ENCODE measurements at regions not wholly inside any gene's neighbourhood (a gene's known extent, or its start where the extent isn't known, plus 50 kb on each side); places are given as distances from the start of the nearest gene placed in this dataset.
"Not testable (repeated sequence)": the region's sequence is repeated elsewhere in the genome, so short reads cannot be mapped to it uniquely, and the experiment has no call there.

DNA sequence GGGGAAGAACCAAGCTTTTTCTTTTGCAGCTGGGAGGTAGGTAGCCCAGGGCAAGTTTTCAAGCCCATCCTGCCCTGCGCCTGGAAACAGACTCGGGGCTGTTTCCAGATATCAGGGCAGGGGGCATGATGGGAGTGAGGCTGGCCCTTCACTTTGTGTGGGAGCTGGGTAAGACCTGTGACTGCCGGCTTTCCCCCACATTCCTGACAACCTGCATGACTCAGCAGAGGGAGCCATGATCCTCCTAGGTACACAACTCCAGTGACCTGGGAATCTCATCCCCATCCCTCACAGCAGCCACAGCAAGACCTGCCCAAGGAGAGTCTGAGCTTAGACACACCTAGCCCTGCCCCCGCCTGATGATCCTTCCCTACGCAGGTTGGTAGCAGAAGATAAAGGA lies 280.8 kb downstream of the SOX4 start:
- ChIA-PET POLR2A (no interaction called here), CTCF (interaction anchor here (1.1 kb wide), 1 partner anchor 16 kb away, joined by 3 read pairs; no protein-coding TSS in a partner anchor)
- TF ChIP-seq, protein P1, sequence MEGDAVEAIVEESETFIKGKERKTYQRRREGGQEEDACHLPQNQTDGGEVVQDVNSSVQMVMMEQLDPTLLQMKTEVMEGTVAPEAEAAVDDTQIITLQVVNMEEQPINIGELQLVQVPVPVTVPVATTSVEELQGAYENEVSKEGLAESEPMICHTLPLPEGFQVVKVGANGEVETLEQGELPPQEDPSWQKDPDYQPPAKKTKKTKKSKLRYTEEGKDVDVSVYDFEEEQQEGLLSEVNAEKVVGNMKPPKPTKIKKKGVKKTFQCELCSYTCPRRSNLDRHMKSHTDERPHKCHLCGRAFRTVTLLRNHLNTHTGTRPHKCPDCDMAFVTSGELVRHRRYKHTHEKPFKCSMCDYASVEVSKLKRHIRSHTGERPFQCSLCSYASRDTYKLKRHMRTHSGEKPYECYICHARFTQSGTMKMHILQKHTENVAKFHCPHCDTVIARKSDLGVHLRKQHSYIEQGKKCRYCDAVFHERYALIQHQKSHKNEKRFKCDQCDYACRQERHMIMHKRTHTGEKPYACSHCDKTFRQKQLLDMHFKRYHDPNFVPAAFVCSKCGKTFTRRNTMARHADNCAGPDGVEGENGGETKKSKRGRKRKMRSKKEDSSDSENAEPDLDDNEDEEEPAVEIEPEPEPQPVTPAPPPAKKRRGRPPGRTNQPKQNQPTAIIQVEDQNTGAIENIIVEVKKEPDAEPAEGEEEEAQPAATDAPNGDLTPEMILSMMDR (IDR thresholded peaks at IDR 0.05; ENCODE audit: control extremely low read depth, extremely low read depth, low read depth, missing control alignments), result no peak
- no peak for DNase-seq (ENCODE audit: extremely low spot score)

DNA sequence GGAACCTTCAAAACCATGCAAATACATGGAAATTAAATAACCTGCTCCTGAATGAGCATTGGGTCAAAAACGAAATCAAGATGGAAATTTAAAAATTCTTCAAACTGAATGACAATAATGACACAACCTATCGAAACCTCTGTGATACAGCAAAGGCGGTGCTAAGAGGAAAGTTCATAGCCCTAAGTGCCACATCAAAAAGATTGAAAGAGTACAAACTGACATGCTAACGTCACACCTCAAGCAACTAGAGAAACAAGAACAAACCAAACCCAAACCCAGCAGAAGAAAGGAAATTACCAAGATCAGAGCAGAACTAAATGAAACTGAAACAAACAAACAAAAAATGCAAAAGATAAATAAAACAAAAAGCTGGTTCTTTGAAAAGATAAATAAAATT lies 283.5 kb downstream of the SOX4 start:
- DNase-seq (ENCODE audit: extremely low spot score); CTCF ChIA-PET; POLR2A ChIA-PET: not testable (repeated sequence)

DNA sequence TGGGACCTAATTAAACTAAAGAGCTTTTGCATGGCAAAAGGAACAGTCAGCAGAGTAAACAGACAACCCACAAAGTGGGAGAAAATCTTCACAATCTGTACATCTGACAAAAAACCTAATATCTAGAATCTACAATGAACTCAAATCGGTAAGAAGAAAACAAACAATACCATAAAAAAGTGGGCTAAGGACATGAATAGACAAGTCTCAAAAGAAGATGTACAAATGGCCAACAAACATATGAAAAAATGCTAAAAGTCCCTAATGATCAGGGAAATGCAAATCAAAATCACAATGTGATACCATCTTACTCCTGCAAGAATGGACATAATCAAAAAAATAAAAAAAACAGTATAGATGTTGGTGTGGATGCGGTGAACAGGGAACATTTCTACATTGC lies 286.7 kb downstream of the SOX4 start:
- POLR2A ChIA-PET; CTCF ChIA-PET; DNase-seq (ENCODE audit: extremely low spot score): not testable (repeated sequence)

DNA sequence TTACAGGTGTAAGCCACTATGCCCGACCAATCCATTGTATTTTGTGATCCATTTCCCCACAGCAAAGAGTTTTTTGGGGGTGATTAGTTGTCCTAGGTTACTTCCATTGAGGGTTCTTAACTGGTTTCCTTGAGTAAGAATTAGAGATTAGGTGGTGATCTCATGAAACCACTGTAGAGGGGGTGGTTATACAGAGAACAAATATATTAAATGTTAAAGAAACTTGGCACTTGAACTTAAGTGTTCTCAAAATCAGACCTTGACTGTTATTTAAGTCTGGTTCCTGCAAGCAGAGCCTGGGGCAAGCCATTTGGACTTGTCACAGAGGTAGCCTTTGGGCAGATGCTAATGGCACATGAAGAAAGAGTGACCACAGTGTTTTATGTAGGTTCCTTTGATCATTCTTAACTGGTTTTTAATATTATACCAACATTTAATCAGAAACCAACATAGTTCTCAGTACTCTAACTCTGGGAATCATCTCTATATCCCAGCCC lies 288.5 kb downstream of the SOX4 start:
- ChIA-PET CTCF (no interaction called here), POLR2A (no interaction called here)
- no peak for DNase-seq (ENCODE audit: extremely low spot score)
- TF ChIP-seq, protein P1 (IDR thresholded peaks at IDR 0.05; ENCODE audit: control extremely low read depth, extremely low read depth, low read depth, missing control alignments), result no peak

DNA sequence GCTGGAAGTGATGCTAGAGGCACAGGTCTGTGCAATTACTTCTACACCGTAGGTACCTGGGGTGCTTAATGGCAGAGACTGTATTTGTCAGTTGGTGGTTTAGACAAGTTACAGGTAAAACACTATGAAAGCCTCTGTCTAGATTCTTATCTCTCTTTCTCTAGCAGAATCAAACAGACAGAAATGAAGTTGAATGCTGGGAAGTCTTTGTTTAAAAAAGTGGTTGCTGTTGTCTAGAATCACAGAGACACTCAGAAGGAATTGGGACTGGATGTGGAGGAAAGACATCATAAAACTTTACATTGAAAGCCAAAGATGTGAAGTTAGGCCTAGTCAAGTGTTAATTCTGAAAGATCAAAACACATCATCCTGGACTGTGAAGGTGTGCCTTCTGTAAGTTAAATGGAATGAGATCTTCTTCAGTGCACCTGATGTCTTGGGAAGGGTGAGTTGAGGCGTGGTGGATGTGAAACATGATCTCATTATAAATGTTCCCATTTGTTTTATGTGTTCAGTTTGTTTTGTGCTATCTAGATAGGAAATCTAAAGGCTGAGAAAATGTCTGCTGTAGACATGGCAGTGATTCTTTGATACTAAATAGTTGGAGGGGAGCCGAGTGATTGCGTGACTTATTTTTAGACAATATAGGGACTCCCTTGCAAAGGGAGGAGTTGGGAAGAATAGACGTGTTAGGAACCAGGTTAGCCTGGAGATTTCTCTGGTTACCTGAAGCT lies 290.2 kb downstream of the SOX4 start:
- TF ChIP-seq, protein P1 (IDR thresholded peaks at IDR 0.05; ENCODE audit: control extremely low read depth, extremely low read depth, low read depth, missing control alignments), result no peak
- CTCF ChIA-PET, result interaction anchor here (1.5 kb wide), 1 partner anchor 8 kb away, joined by 4 read pairs; no protein-coding TSS in a partner anchor
- POLR2A ChIA-PET, result no interaction called here
- DNase-seq (ENCODE audit: extremely low spot score), result no peak

DNA sequence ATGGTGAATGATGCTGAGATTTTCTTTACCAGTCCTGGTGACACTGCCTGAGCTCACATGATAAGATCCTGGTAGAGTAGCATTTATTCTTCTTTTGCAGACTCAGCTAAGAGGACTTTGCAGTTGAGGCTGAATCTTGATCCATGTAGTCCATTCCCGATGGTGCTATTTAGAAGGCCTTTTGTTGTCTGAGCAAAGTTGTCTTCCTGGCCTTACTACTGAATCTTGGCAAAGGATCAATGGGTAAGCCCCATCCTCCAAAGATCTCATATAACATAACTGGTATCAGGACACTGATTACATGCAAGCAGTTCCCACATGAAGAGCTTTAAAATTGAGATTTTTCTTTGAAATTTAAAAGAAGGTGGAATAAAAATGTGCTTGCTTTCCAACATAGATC lies 291.6 kb downstream of the SOX4 start:
- TF ChIP-seq, protein P1 (IDR thresholded peaks at IDR 0.05; ENCODE audit: control extremely low read depth, extremely low read depth, low read depth, missing control alignments), result no peak
- ChIA-PET CTCF (interaction anchor here (0.9 to 1.5 kb wide), 3 partner anchors 9 to 26 kb away, joined by 3 to 4 read pairs (median 3); no protein-coding TSS in a partner anchor), POLR2A (no interaction called here)
- DNase-seq (ENCODE audit: extremely low spot score), result no peak

DNA sequence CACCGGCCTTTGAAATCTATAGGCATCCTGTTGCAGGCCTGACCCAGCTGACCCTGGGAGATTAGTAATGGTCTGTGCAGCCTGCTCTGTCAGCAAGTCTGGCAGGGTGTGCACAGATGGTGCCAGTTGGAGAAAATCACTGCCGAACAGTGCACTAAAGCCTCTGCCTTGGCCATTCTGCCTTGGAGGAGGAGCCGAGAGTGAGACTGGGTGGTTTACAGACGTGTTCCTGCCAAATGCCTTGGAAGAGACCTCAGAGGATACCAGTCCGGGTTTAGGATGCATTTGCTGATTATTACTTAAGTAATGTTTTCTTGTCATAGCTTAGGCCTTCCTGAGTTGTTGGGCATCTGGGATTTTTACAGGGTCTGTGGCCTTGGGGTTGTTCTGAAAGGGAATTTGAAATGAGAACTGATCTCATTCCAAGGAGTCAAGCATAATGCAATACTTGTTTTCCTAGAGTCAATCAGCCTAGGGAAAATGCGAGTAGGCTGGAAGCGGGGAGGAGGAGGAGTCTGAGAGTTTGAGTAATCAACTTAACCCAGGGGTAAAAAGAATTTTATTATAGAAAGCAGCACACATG lies 292.1 kb downstream of the SOX4 start:
- CTCF ChIA-PET, result interaction anchor here (0.9 to 1.0 kb wide), 2 partner anchors 16 to 25 kb away, joined by 3 read pairs; no protein-coding TSS in a partner anchor
- TF ChIP-seq, protein P1 (IDR thresholded peaks at IDR 0.05; ENCODE audit: control extremely low read depth, extremely low read depth, low read depth, missing control alignments), result no peak
- POLR2A ChIA-PET, result no interaction called here
- DNase-seq (ENCODE audit: extremely low spot score), result no peak
